Thyroid gland (tissue), 4 donors: ENCODE measurements at regions not wholly inside any gene's neighbourhood (a gene's known extent, or its start where the extent isn't known, plus 50 kb on each side); places are given as distances from the start of the nearest gene placed in this dataset.

ENCODE experiments used
- CTCF ChIP-seq, 6 experiments: fragments of 200-600 bp in 3 of 6; fragments of 450-650 bp in 3 of 6; sonication (generic) in 3 of 6; IDR thresholded peaks; one replicate each; pipeline ENCODE4 v1.5.1; 2016 to 2019; ENCODE audit warnings: antibody characterized with exemption in 6 of 6, mild to moderate bottlenecking in 2 of 6, inconsistent platforms in 1 of 6, moderate library complexity in 1 of 6
- POLR2A ChIP-seq, 2 donors: fragments of 450-650 bp; IDR thresholded peaks; one replicate each; pipeline ENCODE4 v1.6.1; 2017; ENCODE audit warnings: antibody characterized with exemption in 2 of 2, mild to moderate bottlenecking in 2 of 2, moderate library complexity in 1 of 2

DNA sequence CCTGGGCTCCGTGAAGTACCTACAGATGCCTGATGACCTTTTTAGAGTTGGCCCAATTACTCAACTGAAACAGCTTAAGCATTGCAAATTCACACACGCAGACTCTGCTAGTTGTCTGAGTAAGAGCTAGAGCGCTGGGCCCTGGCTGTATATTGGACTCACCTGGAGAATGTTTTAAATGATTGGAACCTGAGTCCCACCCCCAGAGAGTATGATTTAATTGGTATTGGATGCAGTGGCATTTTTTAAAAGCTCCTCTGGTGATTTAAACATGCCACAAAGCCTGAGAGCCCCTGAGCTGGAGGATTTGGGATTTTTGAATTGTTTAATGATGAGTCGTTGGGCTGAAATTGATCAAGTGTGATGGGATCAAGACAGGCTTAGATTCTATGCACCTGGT is 143.9 kb upstream of the SDK2 start:
- TF ChIP-seq POLR2A (IDR thresholded peaks at IDR 0.05) (no peak), CTCF (IDR thresholded peaks at IDR 0.05) (no peak)
